Sciatic nerve (tissue), 2 donors: ENCODE measurements at regions not wholly inside any gene's neighbourhood (a gene's known extent, or its start where the extent isn't known, plus 50 kb on each side); places are given as distances from the start of the nearest gene placed in this dataset.

ENCODE experiments used
- ATAC-seq: fragments of 200-7000 bp; cut with Tn5 transposase; one replicate; pipeline ENCODE4 v1.9.1; 2020; ENCODE audit warnings: mild to moderate bottlenecking, moderate library complexity
- DNase-seq: peaks from one replicate; pipeline ENCODE4 v3.0.0-alpha.2; 2020; ENCODE audit warnings: low spot score
- intact Hi-C: fragments of 100-400 bp; cut with DNase I; formaldehyde crosslinking; loops from one replicate; pipeline ENCODE4 v1.14.2; 2022
- donor health status: DM: no; HTN: no; CAD: no.
- donor health status: DM: no; HTN: no; CAD: no.

DNA sequence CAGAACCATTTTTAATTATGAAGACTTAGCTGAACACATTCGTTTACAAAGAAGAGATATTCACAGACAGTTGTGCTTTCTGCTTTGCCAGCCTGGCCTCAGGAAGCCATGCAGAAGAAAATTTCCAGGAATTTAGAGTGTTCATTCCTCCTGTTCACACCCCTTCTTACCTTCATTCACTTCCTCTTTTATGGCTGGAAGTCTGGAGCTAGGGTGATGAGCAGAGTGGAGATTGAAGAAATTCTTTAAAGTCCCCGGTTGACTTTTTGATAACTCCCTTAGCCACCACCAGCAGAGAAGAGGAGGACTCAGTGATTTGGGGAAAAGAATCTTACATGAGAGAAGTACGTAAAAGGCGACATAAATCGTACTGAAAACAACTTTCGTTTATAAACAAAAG lies 263.6 kb upstream of the TSHZ3 start:
- intact Hi-C loops = no loop called here
- DNase-seq = no peak
- no peak for ATAC-seq

GRCh38 chr19:31613683-31614219 lies 264.5 kb upstream of the TSHZ3 start:
- ATAC-seq (no peak), DNase-seq (no peak)
- intact Hi-C loops = no loop called here

GRCh38 chr19:31616031-31616430 lies 266.8 kb upstream of the TSHZ3 start:
- DNase-seq (no peak), ATAC-seq (no peak)
- intact Hi-C loops = no loop called here

DNA sequence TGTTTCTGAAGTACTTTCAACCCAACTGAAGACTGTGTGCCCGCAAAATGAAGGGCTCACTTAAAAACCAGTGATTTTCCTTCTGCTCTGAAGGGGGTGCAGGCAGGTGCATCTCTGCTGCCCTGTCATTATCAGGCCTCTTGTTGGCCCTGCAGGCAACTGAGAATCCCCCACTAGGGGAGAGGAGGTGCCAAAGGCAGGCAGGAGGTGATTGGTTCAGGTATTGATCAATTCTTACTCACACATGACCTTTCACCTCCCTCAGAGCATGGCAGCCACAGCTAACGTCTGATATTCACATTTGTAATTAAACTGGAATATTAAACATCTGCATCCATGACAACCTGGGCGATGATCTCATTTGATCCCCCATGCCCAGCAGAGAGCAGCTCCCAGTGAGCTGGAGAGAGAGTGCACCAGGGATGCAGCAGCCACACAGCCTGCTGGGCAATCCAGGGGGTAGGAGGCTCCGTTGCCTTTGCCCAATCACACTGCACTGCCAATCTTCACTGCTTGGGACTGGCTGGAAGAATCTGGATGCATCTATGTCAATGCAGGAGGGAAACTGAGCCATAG lies 267.9 kb upstream of the TSHZ3 start:
- DNase-seq (no peak), ATAC-seq (no peak)
- intact Hi-C loops = no loop called here

DNA sequence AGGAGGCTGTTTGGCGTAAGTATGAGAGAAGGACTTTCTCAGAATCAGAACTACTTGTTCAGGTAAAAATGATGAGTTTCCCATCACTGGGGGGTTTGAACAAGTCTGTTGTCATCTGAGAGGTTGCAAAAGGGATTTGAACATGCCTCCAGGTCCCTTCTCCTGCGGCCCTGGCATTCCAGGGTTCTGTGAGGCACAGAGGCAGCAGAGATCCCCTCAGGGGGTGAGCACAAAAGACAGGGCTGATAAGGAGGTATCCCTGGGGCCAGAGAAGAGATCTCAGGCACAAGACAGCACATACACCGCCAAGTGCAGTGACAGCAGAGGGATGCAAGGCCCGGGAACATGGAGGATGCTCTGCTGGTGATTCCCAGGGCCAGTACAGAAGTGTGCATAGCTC lies 275.8 kb upstream of the TSHZ3 start:
- intact Hi-C loops = no loop called here
- DNase-seq (no peak), ATAC-seq (no peak)

DNA sequence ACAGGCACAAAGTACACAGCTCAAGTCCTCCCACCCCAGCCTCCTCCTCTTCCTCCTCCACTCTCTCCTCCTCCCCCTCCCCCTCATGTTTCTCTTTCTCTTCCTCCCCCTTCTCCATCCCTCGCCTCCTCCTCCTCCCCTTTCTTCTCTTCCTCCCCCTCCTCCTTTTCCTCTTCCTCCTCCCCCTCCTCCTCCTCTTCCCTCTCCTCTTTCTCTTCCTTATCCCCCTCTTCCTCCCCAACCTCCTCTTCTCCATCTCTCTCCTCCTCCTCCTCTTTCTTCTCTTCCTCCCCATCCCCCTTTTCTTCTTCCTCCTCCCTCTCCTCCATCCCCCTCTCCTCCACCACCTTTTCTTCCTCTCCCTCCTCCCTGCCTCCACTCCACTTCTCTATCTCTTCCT lies 276.3 kb upstream of the TSHZ3 start:
- ATAC-seq (no peak), DNase-seq (no peak)
- intact Hi-C loops = no loop called here

DNA sequence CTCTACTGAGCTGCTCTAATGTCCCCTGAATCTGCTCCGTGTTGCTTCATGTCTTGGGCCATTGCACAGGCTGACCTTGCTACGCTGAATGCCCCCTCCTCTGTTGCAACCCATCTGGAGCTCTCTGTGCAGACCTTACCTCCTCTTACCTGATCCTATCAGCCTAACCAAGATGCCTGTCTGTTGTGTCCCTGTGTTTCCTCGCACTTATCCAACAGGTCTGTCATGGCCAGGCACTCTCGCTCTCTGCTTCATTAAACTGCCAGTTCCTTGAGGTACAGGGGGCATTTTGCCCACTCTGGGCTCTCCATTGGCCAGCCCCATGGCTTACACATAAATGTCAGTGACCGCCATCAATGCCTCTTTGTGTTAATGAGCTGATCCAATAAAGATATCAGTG lies 277.7 kb upstream of the TSHZ3 start:
- DNase-seq = no peak
- intact Hi-C loops = no loop called here
- no peak for ATAC-seq

- ATAC-seq = no peak
- intact Hi-C loops = no loop called here
- DNase-seq = no peak
These were observed 278.6 kb upstream of the TSHZ3 start for GRCh38 chr19:31627620-31628365.

DNA sequence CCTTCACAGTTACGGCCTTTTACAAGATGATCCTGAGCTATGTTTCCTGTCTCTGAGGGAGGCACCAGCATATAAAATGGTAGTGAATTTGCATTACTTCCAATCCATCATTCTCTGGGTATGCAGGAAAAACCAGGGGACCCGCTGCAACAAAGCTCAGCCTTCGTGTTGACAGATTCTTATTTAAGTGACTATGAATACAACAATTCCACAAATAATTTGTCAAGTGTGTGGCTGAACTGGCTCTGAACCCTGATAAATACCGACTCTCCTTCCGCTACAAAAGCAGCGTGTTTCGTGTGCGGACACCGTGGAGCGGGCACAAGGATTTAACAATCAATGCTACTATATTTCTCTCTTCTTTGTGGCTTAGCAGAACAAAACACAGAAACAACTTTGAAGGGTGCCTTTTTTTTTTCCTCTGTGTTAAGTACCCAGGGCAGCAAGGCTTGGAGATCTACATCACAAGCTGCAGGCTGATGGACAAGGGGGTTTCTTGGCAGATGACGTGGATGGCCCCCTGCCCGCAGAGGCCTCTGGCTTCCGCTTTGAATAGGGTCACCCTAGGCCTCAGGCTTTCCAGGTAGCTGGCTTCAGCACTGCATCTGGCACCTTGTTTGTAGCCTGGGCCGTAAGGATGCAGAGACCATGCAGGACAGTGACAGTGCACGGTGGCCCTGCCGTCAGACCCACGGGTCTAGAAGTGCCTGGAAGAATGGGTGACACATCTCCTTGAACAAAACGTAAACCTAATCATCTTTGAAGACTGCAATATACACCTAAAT lies 280.5 kb upstream of the TSHZ3 start:
- ATAC-seq (no peak), DNase-seq (no peak)
- intact Hi-C loops = no loop called here

- intact Hi-C loops = no loop called here
- DNase-seq (no peak), ATAC-seq (no peak)
These were observed 283.8 kb upstream of the TSHZ3 start for GRCh38 chr19:31633014-31633413.

- ATAC-seq = no peak
- intact Hi-C loops = no loop called here
- no peak for DNase-seq
These were observed 290.1 kb upstream of the TSHZ3 start for GRCh38 chr19:31639306-31639705.

DNA sequence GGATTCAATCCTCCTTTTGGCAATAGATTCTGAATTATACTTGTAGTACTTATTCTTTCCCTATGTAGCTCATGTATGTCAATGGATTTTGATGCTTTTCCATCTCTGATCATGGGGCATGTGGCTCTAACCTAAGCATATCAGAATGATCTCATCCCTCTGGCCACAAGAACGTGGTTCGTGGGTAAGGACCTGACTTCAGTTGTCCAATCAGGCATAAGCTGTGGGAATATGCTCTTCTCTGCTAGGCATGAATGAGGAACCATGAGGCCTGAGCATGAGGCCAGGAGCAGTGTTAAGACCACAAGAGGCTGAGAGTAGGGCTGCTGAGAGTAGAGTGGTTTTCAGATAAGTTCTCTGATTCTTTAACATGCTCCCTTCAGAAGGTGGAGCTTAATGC lies 292.4 kb upstream of the TSHZ3 start:
- intact Hi-C loops = no loop called here
- no peak for DNase-seq
- ATAC-seq = no peak

DNA sequence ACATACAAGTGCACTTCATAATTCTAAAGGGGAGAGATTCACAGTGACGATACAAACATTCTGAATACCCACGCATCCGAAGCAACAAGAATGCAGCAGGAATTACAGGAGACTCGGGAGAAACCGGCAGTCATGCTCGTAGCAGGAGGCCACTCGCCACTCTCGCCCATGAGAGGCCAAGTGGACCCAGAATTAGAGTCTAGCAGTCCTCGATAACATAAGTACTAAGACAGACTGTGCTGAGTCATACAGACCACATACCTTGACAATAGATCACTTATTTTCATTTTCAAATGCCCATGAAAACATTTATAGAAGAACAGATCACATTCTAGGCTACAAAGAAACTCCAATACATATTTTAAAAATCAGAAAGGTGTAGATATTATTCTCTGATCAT lies 299.1 kb upstream of the TSHZ3 start:
- DNase-seq = no peak
- intact Hi-C loops = no loop called here
- no peak for ATAC-seq

- DNase-seq = no peak
- intact Hi-C loops = no loop called here
- no peak for ATAC-seq
These were observed 307.3 kb upstream of the TSHZ3 start for GRCh38 chr19:31656507-31656906.

DNA sequence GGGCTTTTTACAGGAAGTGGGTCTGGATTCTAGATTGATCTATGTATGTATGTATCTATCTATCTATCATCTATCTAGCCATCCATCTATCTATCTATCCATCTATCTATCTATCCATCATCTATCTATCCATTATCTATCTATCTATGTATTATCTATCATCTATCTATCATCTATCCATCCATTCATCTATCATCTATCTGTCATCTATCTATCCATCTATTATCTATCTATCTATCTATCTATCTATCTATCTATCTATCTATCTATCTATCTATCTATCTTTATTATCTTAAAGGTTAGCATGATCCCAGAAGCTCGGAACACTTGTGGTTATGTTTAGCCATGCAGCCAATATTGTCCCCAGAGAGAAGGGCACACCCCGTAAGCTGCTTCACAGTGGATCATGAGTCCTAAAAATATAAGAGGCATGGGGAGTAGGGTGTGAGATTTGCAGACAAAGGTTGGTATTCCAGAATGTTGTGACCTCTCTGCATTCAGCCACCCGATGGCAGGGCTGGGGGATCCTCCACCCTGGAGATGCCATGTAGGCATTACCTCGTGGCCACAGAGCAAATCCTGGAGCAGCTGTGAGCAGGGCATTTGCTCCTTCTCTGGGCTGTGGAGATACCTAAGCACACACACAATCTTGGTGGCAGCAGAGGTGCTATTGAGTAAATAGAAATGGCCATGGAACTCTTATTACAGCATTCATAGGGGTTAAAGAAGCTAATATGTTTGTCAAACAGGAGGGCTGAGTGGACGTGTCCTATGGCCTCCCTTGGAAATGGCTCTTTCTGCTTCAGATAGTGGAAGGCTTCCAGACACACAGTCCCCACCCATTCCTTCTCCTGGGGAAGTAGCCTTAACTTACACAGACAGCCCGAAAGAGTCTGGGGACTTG lies 310.0 kb upstream of the TSHZ3 start:
- DNase-seq = no peak
- intact Hi-C loops = no loop called here
- no peak for ATAC-seq

GRCh38 chr19:31659897-31660210 lies 310.6 kb upstream of the TSHZ3 start:
- intact Hi-C loops = no loop called here
- no peak for DNase-seq
- ATAC-seq = no peak

DNA sequence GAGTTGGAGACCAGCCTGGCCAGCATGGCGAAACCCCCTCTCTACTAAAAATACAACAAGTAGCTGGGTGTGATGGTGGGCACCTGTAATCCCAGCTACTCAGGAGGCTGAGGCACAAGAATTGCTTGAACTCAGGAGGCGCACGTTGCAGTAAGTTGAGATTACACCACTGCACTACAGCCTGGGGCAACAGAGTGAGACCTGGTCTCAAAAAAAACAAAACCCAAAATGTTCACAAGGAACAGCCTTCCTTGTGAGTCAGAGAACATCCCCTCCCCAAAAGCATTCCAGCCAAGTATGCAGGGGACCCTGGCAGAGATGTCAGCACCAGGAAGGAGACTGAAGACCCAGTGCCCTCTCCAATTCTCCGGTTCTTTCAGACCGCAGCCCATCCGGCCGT lies 314.9 kb upstream of the TSHZ3 start:
- DNase-seq (no peak), ATAC-seq (no peak)
- intact Hi-C loops = no loop called here

DNA sequence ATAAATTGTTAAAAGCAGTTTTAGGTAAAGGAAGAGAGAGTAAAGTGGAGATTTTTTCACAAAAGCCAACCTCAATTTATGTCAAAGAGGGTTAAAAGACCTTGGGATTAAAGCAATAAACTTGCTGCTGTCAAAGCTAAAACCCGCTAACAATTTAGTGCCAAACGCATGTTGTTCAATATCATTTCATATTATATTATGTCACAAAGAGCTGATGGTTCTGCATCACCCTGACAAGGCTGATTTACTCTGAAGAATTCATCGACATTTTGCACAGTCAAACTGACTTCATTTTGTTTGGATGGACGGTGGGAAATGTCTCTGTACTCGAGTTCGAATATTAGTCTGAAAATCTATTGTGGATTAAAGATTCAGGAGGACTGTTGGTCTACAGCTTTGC lies 315.8 kb upstream of the TSHZ3 start:
- DNase-seq (no peak), ATAC-seq (no peak)
- intact Hi-C loops = no loop called here

DNA sequence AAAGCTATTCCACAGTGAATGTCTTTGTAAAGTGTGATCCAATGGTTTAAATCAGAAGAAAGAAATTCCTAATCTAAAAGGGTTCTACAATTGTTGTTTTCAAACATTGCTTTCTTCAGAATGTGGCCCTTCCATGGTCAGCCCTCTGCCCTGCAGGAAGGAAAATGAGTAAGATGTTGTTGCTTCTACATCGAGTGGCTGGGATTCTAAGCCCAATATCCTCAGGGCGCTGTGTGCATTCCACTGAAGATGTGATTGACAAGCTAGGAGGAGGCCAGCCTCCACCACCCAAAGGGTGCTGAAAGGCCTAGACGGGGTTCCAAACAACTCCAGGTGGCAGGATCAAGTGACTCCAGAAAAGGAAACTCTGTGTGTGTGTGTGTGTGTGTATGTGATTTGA lies 316.9 kb upstream of the TSHZ3 start:
- intact Hi-C loops = no loop called here
- no peak for DNase-seq
- no peak for ATAC-seq
